BJ (cell line): ENCODE measurements at regions not wholly inside any gene's neighbourhood (a gene's known extent, or its start where the extent isn't known, plus 50 kb on each side); places are given as distances from the start of the nearest gene placed in this dataset.
"Not testable (repeated sequence)": the region's sequence is repeated elsewhere in the genome, so short reads cannot be mapped to it uniquely, and the experiment has no call there.

ENCODE experiments used
- CTCF ChIA-PET: fragments of 350-600 bp; formaldehyde crosslinking; extraction: SDS; loops from one replicate; lab custom pipeline; 2021; ENCODE audit warnings: antibody characterized with exemption, inconsistent platforms; lab: Yijun Ruan, JAX
- POLR2A ChIA-PET: fragments of 300-600 bp; sonication (Branson Sonifier 250); formaldehyde crosslinking; extraction: SDS; loops from one replicate; lab custom pipeline; 2021; ENCODE audit warnings: antibody characterized with exemption; lab: Charles Lee
- DNase-seq: peaks from one replicate; pipeline ENCODE4 v3.0.0-alpha.2; 2011; ENCODE audit warnings: low read depth
- H3K27me3 ChIP-seq: 2 replicates; pipeline ENCODE4 v1.6.0; 2011; ENCODE audit warnings: low read length; ENCODE audit not compliant: control insufficient read depth, insufficient read depth
- H3K36me3 ChIP-seq: 2 replicates; pipeline ENCODE4 v1.5.1; 2011; ENCODE audit warnings: low read length; ENCODE audit not compliant: control insufficient read depth, insufficient read depth
- H3K4me3 ChIP-seq: 2 replicates; pipeline ENCODE4 v1.5.1; 2011; ENCODE audit warnings: low read depth, mild to moderate bottlenecking, control low read depth, low read length
- TF ChIP-seq, protein P1 (sequence below): IDR thresholded peaks from 2 replicates; pipeline ENCODE4 v1.5.1; 2011; ENCODE audit warnings: low read depth, mild to moderate bottlenecking, control low read depth, inconsistent platforms, low read length, moderate library complexity; ENCODE audit not compliant: insufficient read depth

DNA sequence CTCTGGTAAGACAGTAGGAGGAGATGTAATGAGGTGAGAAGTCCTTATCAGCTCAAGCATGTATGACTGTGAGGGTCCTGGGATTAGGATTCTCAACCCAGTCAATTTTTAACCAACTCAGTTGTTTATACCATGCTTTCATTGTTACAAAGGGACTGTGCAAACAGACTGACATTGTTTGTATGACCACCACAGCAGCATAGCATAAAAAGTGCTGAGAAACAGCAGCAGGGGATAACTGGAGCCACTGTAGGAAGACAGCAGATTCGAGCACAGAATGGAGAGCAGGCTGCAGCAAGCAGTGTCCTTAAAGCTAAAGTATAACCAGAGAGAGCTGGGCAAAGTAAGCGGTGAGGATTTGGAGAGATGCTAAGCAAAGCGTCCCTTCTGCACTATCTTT, 829.5 kb downstream of the REEP3 start:
- TF ChIP-seq, protein P1, sequence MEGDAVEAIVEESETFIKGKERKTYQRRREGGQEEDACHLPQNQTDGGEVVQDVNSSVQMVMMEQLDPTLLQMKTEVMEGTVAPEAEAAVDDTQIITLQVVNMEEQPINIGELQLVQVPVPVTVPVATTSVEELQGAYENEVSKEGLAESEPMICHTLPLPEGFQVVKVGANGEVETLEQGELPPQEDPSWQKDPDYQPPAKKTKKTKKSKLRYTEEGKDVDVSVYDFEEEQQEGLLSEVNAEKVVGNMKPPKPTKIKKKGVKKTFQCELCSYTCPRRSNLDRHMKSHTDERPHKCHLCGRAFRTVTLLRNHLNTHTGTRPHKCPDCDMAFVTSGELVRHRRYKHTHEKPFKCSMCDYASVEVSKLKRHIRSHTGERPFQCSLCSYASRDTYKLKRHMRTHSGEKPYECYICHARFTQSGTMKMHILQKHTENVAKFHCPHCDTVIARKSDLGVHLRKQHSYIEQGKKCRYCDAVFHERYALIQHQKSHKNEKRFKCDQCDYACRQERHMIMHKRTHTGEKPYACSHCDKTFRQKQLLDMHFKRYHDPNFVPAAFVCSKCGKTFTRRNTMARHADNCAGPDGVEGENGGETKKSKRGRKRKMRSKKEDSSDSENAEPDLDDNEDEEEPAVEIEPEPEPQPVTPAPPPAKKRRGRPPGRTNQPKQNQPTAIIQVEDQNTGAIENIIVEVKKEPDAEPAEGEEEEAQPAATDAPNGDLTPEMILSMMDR = no peak
- no peaks in the 10 kb centered on the region for H3K36me3 ChIP-seq
- H3K27me3 ChIP-seq = no peaks in the 10 kb centered on the region
- ChIA-PET POLR2A (no interaction called here), CTCF (no interaction called here)
- no peak for DNase-seq
- no peak overlapping the region for H3K4me3 ChIP-seq

DNA sequence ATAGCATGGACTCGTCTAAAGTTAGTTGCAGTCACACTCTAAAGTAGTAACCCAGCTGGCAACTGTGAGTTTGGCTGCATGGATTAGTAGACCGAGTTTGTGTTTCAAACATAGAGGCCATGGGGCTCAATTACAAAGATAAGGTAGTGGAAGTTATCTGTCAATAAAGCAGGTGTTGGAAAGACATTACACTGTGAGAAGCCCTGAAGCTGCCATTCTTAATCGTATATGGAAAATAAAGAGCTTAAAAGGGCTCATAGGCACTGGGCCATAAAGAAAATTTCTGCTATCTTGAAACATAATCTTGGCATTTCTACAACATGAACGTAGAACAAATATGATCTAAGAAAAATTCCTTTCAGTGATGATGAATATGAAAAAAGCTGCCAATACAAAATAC, 837.7 kb downstream of the REEP3 start:
- POLR2A ChIA-PET = no interaction called here
- Histone ChIP-seq H3K4me3 (no peak overlapping the region), H3K36me3 (no peaks in the 10 kb centered on the region), H3K27me3 (no peaks in the 10 kb centered on the region)
- TF ChIP-seq, protein P1 = no peak
- DNase-seq = no peak
- CTCF ChIA-PET = no interaction called here

DNA sequence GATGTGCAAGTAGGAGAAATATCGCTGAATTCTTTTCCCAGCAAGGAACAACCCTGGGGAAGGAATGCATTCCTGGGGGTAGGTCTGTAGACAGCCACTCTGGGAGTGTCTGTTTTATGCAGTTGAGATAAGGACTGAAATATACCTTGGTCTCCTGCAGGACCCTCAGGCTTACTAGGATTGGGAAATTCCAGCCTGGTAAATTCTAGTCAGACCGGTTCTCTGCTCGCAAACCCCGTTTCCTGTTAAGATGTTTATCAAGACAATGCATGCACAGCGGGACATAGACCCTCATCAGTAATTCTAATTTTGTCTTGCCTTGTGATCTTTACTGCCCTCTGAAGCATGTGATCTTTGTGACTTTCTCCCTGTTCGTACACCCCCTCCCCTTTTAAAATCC, 839.0 kb downstream of the REEP3 start:
- H3K4me3 ChIP-seq, POLR2A ChIA-PET, H3K27me3 ChIP-seq, CTCF ChIA-PET, DNase-seq, H3K36me3 ChIP-seq: not testable (repeated sequence)

DNA sequence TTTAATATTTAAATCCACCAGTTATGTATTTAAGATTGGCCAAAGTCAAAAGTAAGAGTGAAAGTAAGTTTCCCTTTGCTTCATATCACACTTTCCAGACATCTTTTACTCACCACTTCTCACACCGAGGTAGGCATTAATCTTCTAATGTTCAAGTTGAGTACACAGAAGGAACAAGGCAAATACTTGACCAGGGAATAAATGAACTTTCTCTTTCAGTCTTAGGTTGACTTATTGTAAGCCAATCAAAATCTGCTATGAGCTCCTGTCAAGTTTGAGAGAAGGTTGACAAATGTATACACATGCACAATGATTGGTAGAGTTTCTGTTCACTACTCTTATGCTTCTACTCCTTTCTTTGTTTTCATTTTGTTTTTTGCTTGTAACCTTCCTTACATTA, 842.5 kb downstream of the REEP3 start:
- TF ChIP-seq, protein P1 = no peak
- Histone ChIP-seq H3K27me3 (no peaks in the 10 kb centered on the region), H3K4me3 (no peak overlapping the region), H3K36me3 (no peaks in the 10 kb centered on the region)
- no peak for DNase-seq
- POLR2A ChIA-PET = no interaction called here
- CTCF ChIA-PET = no interaction called here

DNA sequence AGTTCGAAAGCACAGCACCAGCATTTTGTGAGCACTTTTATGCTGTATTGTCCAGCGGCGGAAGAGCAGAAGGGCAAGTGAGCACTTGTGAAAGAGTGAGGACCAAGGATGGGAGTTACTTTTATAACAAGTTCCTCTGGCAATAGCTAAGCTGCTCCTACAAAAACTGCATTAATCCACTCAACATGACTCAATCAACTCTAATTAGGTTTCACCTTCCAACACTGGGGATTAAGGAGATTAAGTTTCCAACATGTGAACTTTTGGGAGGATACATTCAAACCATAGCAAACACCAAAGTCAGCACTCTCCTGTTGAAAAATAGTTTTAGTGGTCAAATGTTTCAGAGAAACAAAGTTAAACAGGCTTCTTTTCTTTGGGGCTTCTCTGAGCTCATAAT, 844.5 kb downstream of the REEP3 start:
- TF ChIP-seq, protein P1 = no peak
- no peak for DNase-seq
- H3K36me3 ChIP-seq = no peaks in the 10 kb centered on the region
- POLR2A ChIA-PET = no interaction called here
- H3K27me3 ChIP-seq = no peaks in the 10 kb centered on the region
- H3K4me3 ChIP-seq = no peak overlapping the region
- CTCF ChIA-PET = no interaction called here

DNA sequence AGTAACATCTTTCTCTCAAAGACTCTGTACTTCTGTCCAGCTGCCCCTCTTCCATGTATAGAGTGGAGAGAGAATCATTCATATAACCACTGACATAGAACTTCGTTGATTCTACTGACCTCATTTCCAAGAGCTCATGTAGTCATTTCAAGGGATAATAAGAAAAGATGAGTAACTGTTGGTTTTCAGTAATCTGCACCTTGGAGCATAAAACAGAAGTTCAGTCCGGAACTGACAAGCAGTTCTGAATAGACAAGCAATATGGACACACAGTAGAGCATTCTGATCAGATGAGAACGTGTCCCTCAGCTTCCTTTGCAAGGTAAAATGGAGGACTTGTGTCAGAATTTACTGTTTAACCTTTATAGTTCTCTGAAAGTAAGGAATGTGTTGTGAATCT, 847.1 kb downstream of the REEP3 start:
- POLR2A ChIA-PET = no interaction called here

More for the DNA sequence above, 847.1 kb downstream of the REEP3 start:
- DNase-seq = no peak
- CTCF ChIA-PET = no interaction called here
- Histone ChIP-seq H3K36me3 (no peaks in the 10 kb centered on the region), H3K4me3 (no peak overlapping the region), H3K27me3 (no peaks in the 10 kb centered on the region)
- TF ChIP-seq, protein P1 = no peak
